H1 (cell line): ENCODE measurements at regions not wholly inside any gene's neighbourhood (a gene's known extent, or its start where the extent isn't known, plus 50 kb on each side); places are given as distances from the start of the nearest gene placed in this dataset.

Experiments used
- CTCF ChIA-PET: fragments of 300-600 bp; sonication (Branson Sonifier 250); formaldehyde crosslinking; loops from one replicate; lab custom pipeline; 2021; ENCODE audit not compliant: partially characterized antibody; lab: Charles Lee
- POLR2A ChIA-PET: fragments of 300-600 bp; sonication (Branson Sonifier 250); formaldehyde crosslinking; loops from one replicate; lab custom pipeline; 2021; ENCODE audit warnings: inconsistent platforms; ENCODE audit not compliant: partially characterized antibody; lab: Charles Lee
- DNase-seq, 2 experiments: peaks; one replicate each; pipeline versions ENCODE4 v3.0.0 to v3.0.0-alpha.2; 2010 to 2022; ENCODE audit warnings: low spot score in 2 of 2, low read depth in 1 of 2, mixed read lengths in 1 of 2
- FAIRE-seq: peaks from 2 replicates; lab custom pipeline; 2011; peaks lifted over from hg19 to GRCh38; lab: Jason Lieb, UNC
- H2AFZ ChIP-seq: 2 replicates; pipeline ENCODE4 v1.8.1; 2012; ENCODE audit warnings: low read length, inconsistent platforms
- H2AK5ac ChIP-seq: 2 replicates; pipeline ENCODE4 v1.6.1; 2013; ENCODE audit warnings: low read depth, low read length
- H2BK120ac ChIP-seq: replicated peaks from 2 replicates; pipeline ENCODE3; 2013; ENCODE audit warnings: low read depth, low read length, inconsistent platforms
- H2BK12ac ChIP-seq: 2 replicates; pipeline ENCODE4 v1.6.1; 2013; ENCODE audit warnings: low read depth, low read length
- H2BK15ac ChIP-seq: 2 replicates; pipeline ENCODE4 v1.6.1; 2013; ENCODE audit warnings: low read length
- H2BK20ac ChIP-seq: 2 replicates; pipeline ENCODE4 v1.6.1; 2013; ENCODE audit warnings: low read length
- H2BK5ac ChIP-seq: 2 replicates; pipeline ENCODE4 v1.6.1; 2013; ENCODE audit warnings: low read depth, low read length
- H3K14ac ChIP-seq: 2 replicates; pipeline ENCODE4 v1.6.1; 2013; ENCODE audit warnings: inconsistent platforms; ENCODE audit not compliant: insufficient read length
- H3K18ac ChIP-seq: 2 replicates; pipeline ENCODE4 v1.6.1; 2013; ENCODE audit warnings: low read length; ENCODE audit errors: extremely low read depth
- H3K23ac ChIP-seq: 2 replicates; pipeline ENCODE4 v1.6.1; 2013; ENCODE audit warnings: inconsistent platforms; ENCODE audit not compliant: insufficient read length
- H3K23me2 ChIP-seq: 2 replicates; pipeline ENCODE4 v1.6.1; 2013; ENCODE audit warnings: low read depth, low read length
- H3K27ac ChIP-seq: 2 replicates; pipeline ENCODE4 v1.6.1; 2011; ENCODE audit warnings: low read depth, low read length, inconsistent platforms
- H3K27me3 ChIP-seq, 4 experiments: replicated peaks in 1 of 4; 1 replicate in 1 of 4; 2 replicates in 3 of 4; pipeline versions ENCODE4 v1.6.1 to v1.8.1; 2011 to 2013; ENCODE audit warnings: low read length in 3 of 4, mild to moderate bottlenecking in 3 of 4, inconsistent platforms in 2 of 4, mixed read lengths in 2 of 4, moderate library complexity in 1 of 4; ENCODE audit not compliant: control insufficient read depth in 3 of 4, insufficient read depth in 3 of 4; ENCODE audit errors: extremely low read depth in 1 of 4
- H3K36me3 ChIP-seq, 4 experiments: 2 replicates each; pipeline versions ENCODE4 v1.6.1 to v1.8.1; 2011 to 2013; ENCODE audit warnings: mild to moderate bottlenecking in 4 of 4, low read length in 3 of 4, moderate library complexity in 2 of 4, control low read depth in 1 of 4, inconsistent platforms in 1 of 4; ENCODE audit not compliant: insufficient read depth in 4 of 4, control insufficient read depth in 2 of 4
- H3K4ac ChIP-seq: replicated peaks from 2 replicates; pipeline ENCODE3; 2013; ENCODE audit warnings: low read length, low read depth, mixed read lengths, inconsistent platforms; ENCODE audit not compliant: insufficient read length
- H3K4me1 ChIP-seq, 4 experiments: replicated peaks in 1 of 4; 1 replicate in 1 of 4; 2 replicates in 3 of 4; pipeline versions ENCODE4 v1.6.1 to v1.8.1; 2011 to 2013; ENCODE audit warnings: low read length in 3 of 4, inconsistent platforms in 2 of 4, mixed read lengths in 1 of 4; ENCODE audit not compliant: insufficient read depth in 4 of 4, control insufficient read depth in 3 of 4
- H3K4me2 ChIP-seq, 2 experiments: 2 replicates each; pipeline versions ENCODE4 v1.6.1 to v1.8.1; 2011 to 2013; ENCODE audit warnings: low read depth in 2 of 2, low read length in 2 of 2, control low read depth in 1 of 2, inconsistent platforms in 1 of 2, mild to moderate bottlenecking in 1 of 2; ENCODE audit not compliant: insufficient read depth in 1 of 2
- H3K4me3 ChIP-seq, 4 experiments: fragments of 200-600, 300-600 bp in 1 of 4; sonication (generic), shearing (Covaris generic), sonication (Bioruptor Twin) in 1 of 4; 2 replicates each; pipeline versions ENCODE4 v1.5.1 to v1.8.1; 2011 to 2016; ENCODE audit warnings: low read length in 4 of 4, low read depth in 3 of 4, control low read depth in 2 of 4, inconsistent platforms in 2 of 4, mild to moderate bottlenecking in 2 of 4, mixed read lengths in 1 of 4, moderate library complexity in 1 of 4; ENCODE audit not compliant: insufficient read depth in 2 of 4; ENCODE audit errors: extremely low read depth in 1 of 4
- H3K56ac ChIP-seq: replicated peaks from 2 replicates; pipeline ENCODE3; 2013; ENCODE audit warnings: low read depth, mild to moderate bottlenecking, mixed read lengths, low read length, inconsistent platforms; ENCODE audit not compliant: insufficient read length
- H3K79me1 ChIP-seq: 2 replicates; pipeline ENCODE4 v1.6.1; 2013; ENCODE audit warnings: low read depth, low read length, control low read depth
- H3K79me2 ChIP-seq, 2 experiments: 2 replicates each; pipeline versions ENCODE4 v1.6.1 to v1.8.1; 2012 to 2013; ENCODE audit warnings: low read length in 2 of 2, mild to moderate bottlenecking in 2 of 2, inconsistent platforms in 1 of 2; ENCODE audit not compliant: insufficient read depth in 2 of 2, control insufficient read depth in 1 of 2
- H3K9ac ChIP-seq, 4 experiments: replicated peaks in 1 of 4; 1 replicate in 1 of 4; 2 replicates in 3 of 4; pipeline versions ENCODE4 v1.6.1 to v1.8.1; 2011 to 2013; ENCODE audit warnings: low read depth in 3 of 4, low read length in 3 of 4, control low read depth in 2 of 4, mild to moderate bottlenecking in 2 of 4, moderate library complexity in 2 of 4, inconsistent platforms in 1 of 4; ENCODE audit errors: extremely low read depth in 1 of 4
- H3K9me3 ChIP-seq, 2 experiments: 2 replicates each; pipeline versions ENCODE4 v1.6.1 to v1.8.1; 2012 to 2013; ENCODE audit warnings: mild to moderate bottlenecking in 2 of 2, moderate library complexity in 2 of 2, control low read depth in 1 of 2, inconsistent platforms in 1 of 2, low read depth in 1 of 2, low read length in 1 of 2, mixed read lengths in 1 of 2; ENCODE audit not compliant: insufficient read depth in 2 of 2
- H4K20me1 ChIP-seq, 2 experiments: replicated peaks in 1 of 2; 2 replicates each; pipeline versions ENCODE3 to v1.8.1; 2011 to 2013; ENCODE audit warnings: inconsistent platforms in 2 of 2, low read length in 2 of 2, mild to moderate bottlenecking in 1 of 2; ENCODE audit not compliant: insufficient read depth in 2 of 2, control insufficient read depth in 1 of 2
- H4K5ac ChIP-seq: 2 replicates; pipeline ENCODE4 v1.6.1; 2013; ENCODE audit warnings: low read length, low read depth, mixed read lengths, inconsistent platforms; ENCODE audit not compliant: insufficient read length
- H4K8ac ChIP-seq: 2 replicates; pipeline ENCODE4 v1.8.0; 2013; ENCODE audit warnings: mild to moderate bottlenecking, moderate library complexity, low read length, inconsistent platforms; ENCODE audit not compliant: insufficient read depth; ENCODE audit errors: extremely low read depth
- H4K91ac ChIP-seq: replicated peaks from 2 replicates; pipeline ENCODE3; 2013; ENCODE audit warnings: low read length, mixed read lengths, inconsistent platforms; ENCODE audit not compliant: insufficient read length
- GABPA ChIP-seq: IDR thresholded peaks from 2 replicates; pipeline ENCODE4 v1.6.1; 2011; ENCODE audit warnings: mild to moderate bottlenecking, low read length, moderate library complexity, borderline replicate concordance; ENCODE audit not compliant: insufficient read depth
- KDM1A ChIP-seq: fragments of 200-600, 300-600 bp; sonication (generic); IDR thresholded peaks from 2 replicates; pipeline ENCODE4 v1.7.1; 2016; ENCODE audit warnings: mild to moderate bottlenecking, low read length, borderline replicate concordance
- RXRA ChIP-seq: IDR thresholded peaks from 2 replicates; pipeline ENCODE4 v1.6.1; 2011; ENCODE audit warnings: low read depth, mild to moderate bottlenecking, low read length, moderate library complexity; ENCODE audit not compliant: insufficient read depth
- SIRT6 ChIP-seq: IDR thresholded peaks from one replicate; pipeline ENCODE4 v1.7.1; 2012; ENCODE audit warnings: low read length, inconsistent platforms
- TBP ChIP-seq: IDR thresholded peaks from 2 replicates; pipeline ENCODE4 v1.6.1; 2011; ENCODE audit warnings: low read depth, low read length, improper control_type of control experiment
- ZNF274 ChIP-seq: IDR thresholded peaks from 2 replicates; pipeline ENCODE4 v1.7.0; 2012; ENCODE audit warnings: low read length, borderline replicate concordance; ENCODE audit errors: extremely low read depth
- WGBS, 2 experiments: shearing (Covaris generic) in 1 of 2; methylation state at CpG; one replicate each; pipeline versions ENCODE4 v1.1.6 to v1.1.7; 2013 to 2015; ENCODE audit warnings: low lambda C conversion rate in 2 of 2, mixed read lengths in 2 of 2, inconsistent platforms in 1 of 2, low coverage in 1 of 2, missing lambda C conversion rate in 1 of 2; ENCODE audit not compliant: insufficient replicate concordance in 2 of 2, insufficient coverage in 1 of 2, insufficient read length in 1 of 2; ENCODE audit errors: extremely low coverage in 1 of 2, missing lambda C conversion rate in 1 of 2; 5-methylcytosine and 5-hydroxymethylcytosine counted together

DNA sequence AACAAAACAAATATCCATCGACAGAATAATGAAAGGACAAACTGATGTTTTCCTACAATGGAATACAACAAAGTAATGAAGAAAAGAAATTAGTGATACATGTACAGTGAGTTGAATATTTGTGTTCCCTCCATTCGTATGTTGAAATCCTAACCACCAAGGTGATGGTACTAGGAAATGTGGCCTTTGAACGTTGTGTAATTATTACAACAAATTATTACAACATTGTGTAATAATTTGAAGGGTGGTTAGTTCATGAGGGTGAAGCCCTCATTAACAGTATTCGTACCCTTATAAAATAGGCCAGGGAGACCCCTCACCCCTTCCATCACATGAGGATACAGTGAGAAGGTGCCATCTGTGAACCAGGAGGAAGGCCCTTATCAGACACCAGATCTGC lies 339.4 kb downstream of the BMP2 start:
- no peaks in the 10 kb centered on the region for H3K79me2 ChIP-seq
- no peak overlapping the region for H4K91ac ChIP-seq
- H2BK15ac ChIP-seq: no peak overlapping the region
- H4K8ac ChIP-seq: no peak overlapping the region
- no peak for DNase-seq
- POLR2A ChIA-PET: no interaction called here
- no peak overlapping the region for H2AFZ ChIP-seq
- H2BK5ac ChIP-seq: no peak overlapping the region
- H3K9me3 ChIP-seq: no peaks in the 10 kb centered on the region
- H3K4me3 ChIP-seq: no peak overlapping the region
- CTCF ChIA-PET: interaction anchor here (0.6 kb wide), 1 partner anchor 166 kb away, joined by 3 read pairs; no protein-coding TSS in a partner anchor
- no peaks in the 10 kb centered on the region for H3K36me3 ChIP-seq
- no peaks in the 10 kb centered on the region for H4K20me1 ChIP-seq
- no peaks in the 10 kb centered on the region for H3K4me1 ChIP-seq
- H3K4ac ChIP-seq: no peak overlapping the region
- H3K14ac ChIP-seq: no peak overlapping the region
- H3K23ac ChIP-seq: no peak overlapping the region
- WGBS, 2 experiments: 87% methylated on average over 4 of the region's 4 CpGs; no CpG with 5 or more reads in 1 of the 2 experiments
- FAIRE-seq: no peak
- H4K5ac ChIP-seq: no peak overlapping the region
- H2BK120ac ChIP-seq: no peak overlapping the region
- H3K23me2 ChIP-seq: no peaks in the 10 kb centered on the region
- no peak overlapping the region for H2AK5ac ChIP-seq
- H3K27me3 ChIP-seq: no peaks in the 10 kb centered on the region
- H3K9ac ChIP-seq: no peak overlapping the region
- H3K56ac ChIP-seq: no peak overlapping the region
- no peak overlapping the region for H2BK20ac ChIP-seq
- no peaks in the 10 kb centered on the region for H3K79me1 ChIP-seq
- no peak overlapping the region for H2BK12ac ChIP-seq
- no peak overlapping the region for H3K27ac ChIP-seq
- no peak overlapping the region for H3K4me2 ChIP-seq
- no peak overlapping the region for H3K18ac ChIP-seq
- no peak for TF ChIP-seq GABPA
- TF ChIP-seq ZNF274: no peak
- no peak for TF ChIP-seq TBP
- TF ChIP-seq RXRA: no peak
- no peak for TF ChIP-seq SIRT6
- no peak for TF ChIP-seq KDM1A
